ENCODE measurements at regions not wholly inside any gene's neighbourhood (a gene's known extent, or its start where the extent isn't known, plus 50 kb on each side); places are given as distances from the start of the nearest gene placed in this dataset.
"Not testable (repeated sequence)": the region's sequence is repeated elsewhere in the genome, so short reads cannot be mapped to it uniquely, and the experiment has no call there.

DNA sequence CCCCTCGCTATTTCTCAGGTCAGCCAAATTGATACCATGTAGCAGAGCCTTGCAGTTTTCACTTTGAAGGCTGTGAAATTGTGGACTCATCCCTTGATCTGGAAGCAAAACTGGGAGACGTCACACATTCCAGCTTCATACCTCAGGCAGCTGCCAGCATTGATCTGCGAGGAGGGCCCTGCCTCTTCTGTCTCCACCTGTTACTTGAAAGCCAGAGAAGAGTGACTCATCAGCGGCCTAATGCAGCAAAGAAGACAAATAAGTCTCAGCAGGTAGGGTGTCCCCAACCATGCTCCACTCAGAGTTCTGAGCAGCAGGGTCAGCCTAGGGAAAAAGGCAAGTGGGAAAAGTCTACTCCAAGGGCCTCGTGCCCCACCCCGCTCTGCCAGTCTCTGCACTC is 69.4 kb upstream of the BMP2 start:
- Histone ChIP-seq H3K36me3 (ENCODE audit: insufficient read depth, low read length) (no peaks in the 10 kb centered on the region), H3K27ac (no peak overlapping the region), H3K9me3 (ENCODE audit: low read depth, low read length) (no peaks in the 10 kb centered on the region), H3K4me3 (no peak overlapping the region), H3K9ac (ENCODE audit: insufficient read length) (no peak overlapping the region)
- no peak for TF ChIP-seq EZH2 (IDR thresholded peaks at IDR 0.05)
- DNase-seq (ENCODE audit: low read depth, low spot score): no peak

DNA sequence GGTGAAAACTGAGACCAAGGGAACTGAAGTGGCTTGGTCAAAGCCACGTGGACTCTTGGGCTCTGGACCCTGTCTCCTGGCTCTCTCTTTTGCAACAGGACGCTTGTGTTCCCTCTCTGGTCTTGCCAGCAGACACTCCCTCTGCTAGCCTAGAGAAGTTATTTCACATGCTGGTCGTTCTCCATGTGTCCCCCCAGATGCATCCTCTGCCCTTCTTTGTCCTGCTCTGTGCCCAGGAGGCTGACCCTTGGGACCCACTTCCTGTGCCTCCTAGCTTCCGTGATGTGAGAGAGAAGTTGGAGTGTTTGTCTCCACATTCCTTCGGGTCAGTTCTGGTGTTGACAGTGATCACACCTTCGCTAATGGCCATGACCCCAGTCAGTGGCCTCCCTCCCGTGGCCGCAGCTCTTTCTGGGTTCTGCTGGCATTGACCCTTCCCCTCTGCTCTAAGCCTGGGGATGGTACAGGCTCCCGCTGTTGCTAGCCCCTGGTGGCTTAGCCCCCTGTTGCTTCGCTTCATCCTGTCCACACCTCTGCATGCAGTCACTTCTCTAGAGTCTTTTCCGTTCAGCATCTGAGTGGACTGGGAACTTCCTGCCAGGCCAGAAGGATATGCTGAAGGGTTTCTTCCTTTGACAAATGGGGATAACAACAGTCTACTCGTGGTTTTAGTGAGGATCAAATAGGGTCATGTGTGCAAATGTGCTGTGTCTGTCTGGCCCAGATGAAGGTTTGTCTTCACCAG is 70.1 kb upstream of the BMP2 start:
- no peak for DNase-seq (ENCODE audit: low read depth, low spot score)
- no peak overlapping the region for H3K9ac ChIP-seq (ENCODE audit: insufficient read length)
- no peak overlapping the region for H3K4me3 ChIP-seq
- no peak overlapping the region for H3K27ac ChIP-seq
- no peaks in the 10 kb centered on the region for H3K9me3 ChIP-seq (ENCODE audit: low read depth, low read length)
- no peak for TF ChIP-seq FOXP2 (optimal IDR thresholded peaks at IDR 0.05; ENCODE audit: control extremely low read depth, extremely low read length, insufficient read depth)
- no peak for TF ChIP-seq EZH2 (IDR thresholded peaks at IDR 0.05)
- no peak for TF ChIP-seq POLR2AphosphoS5 (IDR thresholded peaks at IDR 0.05; ENCODE audit: borderline replicate concordance, low read depth, low read length)
- H3K36me3 ChIP-seq (ENCODE audit: insufficient read depth, low read length): no peaks in the 10 kb centered on the region

DNA sequence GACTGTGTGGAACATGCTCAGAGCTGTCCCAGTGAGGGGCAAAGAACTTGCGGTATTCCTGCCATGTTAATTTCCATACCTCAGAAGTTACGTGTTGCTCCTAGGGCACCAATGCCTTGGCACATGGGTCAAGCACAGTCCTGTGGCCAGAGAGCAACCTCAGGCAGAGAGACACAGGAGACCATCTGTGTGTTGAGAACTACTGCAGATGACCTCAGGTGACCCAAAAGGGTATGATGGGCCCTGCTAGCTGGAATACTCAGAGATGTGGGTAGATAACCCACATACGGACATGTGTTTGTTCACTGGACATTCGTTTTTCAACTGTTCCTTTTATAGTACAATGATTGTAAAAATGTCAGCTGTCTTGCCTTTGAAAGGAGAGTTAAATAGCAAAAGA is 71.5 kb upstream of the BMP2 start:
- H3K4me3 ChIP-seq: no peak overlapping the region
- H3K9me3 ChIP-seq (ENCODE audit: low read depth, low read length): no peaks in the 10 kb centered on the region
- no peak for DNase-seq (ENCODE audit: low read depth, low spot score)
- no peak overlapping the region for H3K27ac ChIP-seq
- TF ChIP-seq FOXP2 (optimal IDR thresholded peaks at IDR 0.05; ENCODE audit: control extremely low read depth, extremely low read length, insufficient read depth): no peak
- no peak for TF ChIP-seq POLR2AphosphoS5 (IDR thresholded peaks at IDR 0.05; ENCODE audit: borderline replicate concordance, low read depth, low read length)
- no peak for TF ChIP-seq EZH2 (IDR thresholded peaks at IDR 0.05)
- H3K36me3 ChIP-seq (ENCODE audit: insufficient read depth, low read length): no peaks in the 10 kb centered on the region
- no peak overlapping the region for H3K9ac ChIP-seq (ENCODE audit: insufficient read length)

DNA sequence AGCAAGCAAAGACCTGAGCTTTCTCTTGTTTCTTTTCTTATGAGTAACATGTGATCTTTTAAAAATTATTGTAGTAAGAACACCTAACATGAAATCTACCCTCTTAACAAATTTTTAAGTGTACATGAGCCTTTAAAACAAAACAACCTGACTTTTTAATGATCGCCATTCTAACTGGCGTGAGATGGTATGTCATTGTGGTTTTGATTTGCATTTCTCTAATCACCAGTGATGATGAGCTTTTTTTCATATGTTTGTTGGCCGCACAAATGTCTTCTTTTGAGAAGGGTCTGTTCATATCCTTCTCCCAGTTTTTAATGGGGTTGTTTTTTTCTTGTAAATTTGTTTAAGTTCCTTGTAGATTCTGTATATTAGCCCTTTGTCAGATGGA is 73.7 kb upstream of the BMP2 start:
- Histone ChIP-seq H3K9ac (ENCODE audit: insufficient read length) (peak overlapping the region; percentile 25), H3K4me3 (0 out of 2 replicates have a peak overlapping the region, but pooled peaks have one; percentile 20), H3K27ac (peak overlapping the region; percentile 64; the same call in 1 of the 2 replicates)
- H3K9me3 ChIP-seq (ENCODE audit: low read depth, low read length); DNase-seq (ENCODE audit: low read depth, low spot score); H3K36me3 ChIP-seq (ENCODE audit: insufficient read depth, low read length): not testable (repeated sequence)

DNA sequence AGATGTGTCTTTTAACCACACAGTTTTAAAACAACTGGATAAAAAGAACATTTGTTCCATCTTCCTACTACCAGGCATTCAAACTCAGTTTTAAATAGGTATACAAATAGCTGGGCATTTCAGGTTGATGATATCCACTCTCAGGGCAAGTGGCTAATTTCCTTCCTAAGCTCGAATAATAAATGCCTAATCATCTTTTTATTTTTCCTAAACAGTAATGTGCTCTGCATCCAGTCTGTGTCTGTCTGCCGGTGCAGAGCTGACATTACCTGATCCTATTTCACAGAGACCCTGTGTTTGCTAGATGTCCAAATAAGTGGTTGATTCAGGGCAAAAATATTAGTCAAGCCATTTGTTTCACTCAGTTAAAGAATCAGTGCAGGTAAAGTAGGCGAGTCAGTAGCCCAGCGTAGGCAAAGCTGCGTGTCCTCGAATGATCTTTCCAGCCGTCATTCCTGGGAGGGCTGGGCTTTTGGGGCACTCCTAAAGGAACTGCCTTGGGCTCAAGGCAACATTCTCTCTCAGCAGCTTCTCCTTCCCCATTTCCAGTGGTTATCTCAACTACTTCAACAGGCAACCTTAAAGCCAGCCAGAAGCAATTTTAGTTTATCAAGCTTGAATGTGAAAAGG is 74.2 kb upstream of the BMP2 start:
- H3K36me3 ChIP-seq (ENCODE audit: insufficient read depth, low read length): no peaks in the 10 kb centered on the region

DNA sequence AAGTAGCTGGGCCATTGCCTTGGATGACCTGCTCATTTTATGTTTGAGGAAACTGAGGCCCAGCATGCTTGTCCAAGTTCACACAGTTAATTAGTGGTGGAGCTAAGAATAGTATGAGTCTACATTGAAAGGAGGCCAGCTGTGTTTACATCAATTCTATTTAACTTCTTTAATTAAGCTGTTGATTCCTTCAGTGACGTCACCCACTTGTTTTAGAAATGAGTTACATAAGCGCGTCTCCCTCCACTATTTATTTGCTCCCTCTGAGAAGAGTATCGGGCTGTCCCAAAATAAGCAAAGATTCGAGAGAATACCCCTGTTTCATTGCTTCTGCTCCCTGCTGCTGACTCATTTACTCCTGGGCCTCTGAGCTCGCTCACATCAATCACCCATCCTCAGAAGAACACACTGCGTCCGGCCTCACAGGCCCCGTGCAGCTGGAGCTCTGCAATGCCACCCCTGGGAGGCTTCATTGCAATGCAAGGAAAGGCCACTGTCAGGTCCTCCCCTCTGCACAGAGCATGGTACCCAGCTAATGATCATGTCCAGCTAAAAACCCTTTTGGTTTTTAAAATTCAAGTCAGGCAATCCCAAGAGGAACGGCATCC is 74.8 kb upstream of the BMP2 start:
- no peaks in the 10 kb centered on the region for H3K36me3 ChIP-seq (ENCODE audit: insufficient read depth, low read length)
- H3K9me3 ChIP-seq (ENCODE audit: low read depth, low read length): no peaks in the 10 kb centered on the region
- no peak overlapping the region for H3K27ac ChIP-seq
- H3K9ac ChIP-seq (ENCODE audit: insufficient read length): no peak overlapping the region
- no peak overlapping the region for H3K4me3 ChIP-seq
- DNase-seq (ENCODE audit: low read depth, low spot score): no peak
- TF ChIP-seq POLR2AphosphoS5 (IDR thresholded peaks at IDR 0.05; ENCODE audit: borderline replicate concordance, low read depth, low read length) (no peak), EZH2 (IDR thresholded peaks at IDR 0.05) (no peak), FOXP2 (optimal IDR thresholded peaks at IDR 0.05; ENCODE audit: control extremely low read depth, extremely low read length, insufficient read depth) (no peak)

More for the DNA sequence above, 74.2 kb upstream of the BMP2 start:
- Histone ChIP-seq H3K4me3 (0 out of 2 replicates have a peak overlapping the region, but pooled peaks have one; percentile 20), H3K9me3 (ENCODE audit: low read depth, low read length) (no peaks in the 10 kb centered on the region), H3K9ac (ENCODE audit: insufficient read length) (peak overlapping the region; percentile 25), H3K27ac (peak overlapping the region; percentile 64; the same call in 1 of the 2 replicates)
- no peak for DNase-seq (ENCODE audit: low read depth, low spot score)
- TF ChIP-seq POLR2AphosphoS5 (IDR thresholded peaks at IDR 0.05; ENCODE audit: borderline replicate concordance, low read depth, low read length): no peak
- TF ChIP-seq EZH2 (IDR thresholded peaks at IDR 0.05): no peak
- no peak for TF ChIP-seq FOXP2 (optimal IDR thresholded peaks at IDR 0.05; ENCODE audit: control extremely low read depth, extremely low read length, insufficient read depth)

DNA sequence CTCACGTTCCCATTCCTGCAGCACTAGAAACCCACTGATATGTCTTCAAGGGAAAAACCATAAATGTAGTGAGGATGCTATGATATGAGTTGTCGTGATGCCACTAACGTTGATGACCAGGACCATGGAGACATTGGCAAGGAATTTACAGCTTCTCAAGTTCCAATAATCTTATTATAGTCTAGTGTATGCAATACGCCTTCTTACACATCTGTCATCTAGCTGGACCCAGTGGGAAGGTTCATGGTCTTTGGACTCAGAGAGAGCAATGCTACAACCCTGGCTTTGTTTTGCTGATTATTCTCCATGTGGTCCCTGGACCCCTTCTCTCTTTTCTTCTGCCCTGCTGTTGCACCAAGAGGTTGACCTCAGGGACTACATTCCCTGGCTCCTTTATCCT is 76.0 kb upstream of the BMP2 start:
- H3K27ac ChIP-seq: no peak overlapping the region
- H3K4me3 ChIP-seq: no peak overlapping the region
- no peak for TF ChIP-seq EZH2 (IDR thresholded peaks at IDR 0.05)
- TF ChIP-seq POLR2AphosphoS5 (IDR thresholded peaks at IDR 0.05; ENCODE audit: borderline replicate concordance, low read depth, low read length): no peak
- TF ChIP-seq FOXP2 (optimal IDR thresholded peaks at IDR 0.05; ENCODE audit: control extremely low read depth, extremely low read length, insufficient read depth): no peak
- H3K9me3 ChIP-seq (ENCODE audit: low read depth, low read length): no peaks in the 10 kb centered on the region
- no peaks in the 10 kb centered on the region for H3K36me3 ChIP-seq (ENCODE audit: insufficient read depth, low read length)
- no peak overlapping the region for H3K9ac ChIP-seq (ENCODE audit: insufficient read length)
- DNase-seq (ENCODE audit: low read depth, low spot score): no peak

DNA sequence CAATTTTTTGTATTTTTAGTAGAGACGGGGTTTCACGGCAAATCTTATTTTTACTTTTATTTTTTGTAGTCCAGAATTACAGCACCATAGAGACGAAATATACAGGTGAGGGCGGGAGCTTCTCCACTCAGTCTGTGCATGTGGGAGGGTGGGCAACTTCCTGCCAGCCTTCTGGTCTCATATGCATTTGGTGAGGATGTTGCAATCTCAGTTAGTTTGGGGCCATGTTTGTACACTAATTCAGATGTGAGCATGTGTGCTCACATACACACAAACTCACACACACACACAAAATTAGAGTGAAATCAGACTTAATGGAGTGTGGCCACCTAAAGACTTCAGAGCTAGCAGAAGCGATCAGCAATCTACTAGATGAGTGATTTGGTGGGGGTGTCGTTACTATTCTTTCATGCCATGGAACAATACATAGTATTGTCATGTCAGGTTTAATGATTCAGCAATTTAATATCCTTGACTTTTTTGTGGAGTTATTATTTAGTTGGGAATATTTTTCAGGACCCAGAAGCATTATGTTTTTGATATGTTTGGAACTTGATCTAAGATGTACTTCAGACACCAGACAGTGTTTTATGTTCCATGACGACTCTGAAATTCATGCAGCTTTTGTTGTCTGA is 78.0 kb upstream of the BMP2 start:
- DNase-seq (ENCODE audit: low read depth, low spot score): no peak
- H3K36me3 ChIP-seq (ENCODE audit: insufficient read depth, low read length): no peaks in the 10 kb centered on the region
- TF ChIP-seq POLR2AphosphoS5 (IDR thresholded peaks at IDR 0.05; ENCODE audit: borderline replicate concordance, low read depth, low read length): no peak
- TF ChIP-seq FOXP2 (optimal IDR thresholded peaks at IDR 0.05; ENCODE audit: control extremely low read depth, extremely low read length, insufficient read depth): no peak
- no peak for TF ChIP-seq EZH2 (IDR thresholded peaks at IDR 0.05)

More for the DNA sequence above, 78.0 kb upstream of the BMP2 start:
- Histone ChIP-seq H3K9ac (ENCODE audit: insufficient read length) (no peak overlapping the region), H3K4me3 (no peak overlapping the region), H3K27ac (no peak overlapping the region), H3K9me3 (ENCODE audit: low read depth, low read length) (no peaks in the 10 kb centered on the region)
